ENCODE measurements at regions not wholly inside any gene's neighbourhood (a gene's known extent, or its start where the extent isn't known, plus 50 kb on each side); places are given as distances from the start of the nearest gene placed in this dataset.

- Mint-ChIP-seq H3K27me3 (ENCODE audit: low read depth, unreplicated experiment) (no peaks in the 10 kb centered on the region), H3K9me3 (ENCODE audit: unreplicated experiment) (no peaks in the 10 kb centered on the region), H3K27ac (ENCODE audit: unreplicated experiment) (peak overlapping the region; percentile 84), H3K4me1 (ENCODE audit: low read depth, unreplicated experiment) (peaks cover 16% of the 10 kb centered on the region), H3K36me3 (ENCODE audit: low read depth, unreplicated experiment) (no peaks in the 10 kb centered on the region), H3K4me3 (ENCODE audit: unreplicated experiment) (no peak overlapping the region)
- H4K20me1 ChIP-seq (ENCODE audit: insufficient read depth, low read length): no peaks in the 10 kb centered on the region
- H3K4me1 ChIP-seq (ENCODE audit: insufficient read depth, low read length): peaks cover 7% of the 10 kb centered on the region
- no peaks in the 10 kb centered on the region for H3K27me3 ChIP-seq (ENCODE audit: insufficient read depth, low read length)
- no peaks in the 10 kb centered on the region for H3K79me2 ChIP-seq (ENCODE audit: insufficient read depth, low read length)
- no peak overlapping the region for H2AFZ ChIP-seq (ENCODE audit: low read depth, low read length)
- no peaks in the 10 kb centered on the region for H3K36me3 ChIP-seq (ENCODE audit: insufficient read depth, low read length)
- no peak overlapping the region for H3K4me3 ChIP-seq (ENCODE audit: insufficient read depth, low read depth, low read length)
- no peak overlapping the region for H3K4me2 ChIP-seq (ENCODE audit: low read length)
- H3K9ac ChIP-seq (ENCODE audit: low read length): no peak overlapping the region
- FAIRE-seq: no peak
- TF ChIP-seq, protein P1, sequence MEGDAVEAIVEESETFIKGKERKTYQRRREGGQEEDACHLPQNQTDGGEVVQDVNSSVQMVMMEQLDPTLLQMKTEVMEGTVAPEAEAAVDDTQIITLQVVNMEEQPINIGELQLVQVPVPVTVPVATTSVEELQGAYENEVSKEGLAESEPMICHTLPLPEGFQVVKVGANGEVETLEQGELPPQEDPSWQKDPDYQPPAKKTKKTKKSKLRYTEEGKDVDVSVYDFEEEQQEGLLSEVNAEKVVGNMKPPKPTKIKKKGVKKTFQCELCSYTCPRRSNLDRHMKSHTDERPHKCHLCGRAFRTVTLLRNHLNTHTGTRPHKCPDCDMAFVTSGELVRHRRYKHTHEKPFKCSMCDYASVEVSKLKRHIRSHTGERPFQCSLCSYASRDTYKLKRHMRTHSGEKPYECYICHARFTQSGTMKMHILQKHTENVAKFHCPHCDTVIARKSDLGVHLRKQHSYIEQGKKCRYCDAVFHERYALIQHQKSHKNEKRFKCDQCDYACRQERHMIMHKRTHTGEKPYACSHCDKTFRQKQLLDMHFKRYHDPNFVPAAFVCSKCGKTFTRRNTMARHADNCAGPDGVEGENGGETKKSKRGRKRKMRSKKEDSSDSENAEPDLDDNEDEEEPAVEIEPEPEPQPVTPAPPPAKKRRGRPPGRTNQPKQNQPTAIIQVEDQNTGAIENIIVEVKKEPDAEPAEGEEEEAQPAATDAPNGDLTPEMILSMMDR (IDR thresholded peaks at IDR 0.05; ENCODE audit: insufficient read depth, low read depth, low read length): no peak
- TF ChIP-seq EZH2 (IDR thresholded peaks at IDR 0.05; ENCODE audit: insufficient read depth, low read length): no peak
- no peak overlapping the region for H3K27ac ChIP-seq (ENCODE audit: low read depth, low read length)
- no peaks in the 10 kb centered on the region for H3K9me3 ChIP-seq (ENCODE audit: insufficient read depth, low read depth, low read length)
- DNase-seq (ENCODE audit: low read depth): no peak
Observed at GRCh38 chr6:139468178-139468819, 93.9 kb upstream of the CITED2 start.

DNA sequence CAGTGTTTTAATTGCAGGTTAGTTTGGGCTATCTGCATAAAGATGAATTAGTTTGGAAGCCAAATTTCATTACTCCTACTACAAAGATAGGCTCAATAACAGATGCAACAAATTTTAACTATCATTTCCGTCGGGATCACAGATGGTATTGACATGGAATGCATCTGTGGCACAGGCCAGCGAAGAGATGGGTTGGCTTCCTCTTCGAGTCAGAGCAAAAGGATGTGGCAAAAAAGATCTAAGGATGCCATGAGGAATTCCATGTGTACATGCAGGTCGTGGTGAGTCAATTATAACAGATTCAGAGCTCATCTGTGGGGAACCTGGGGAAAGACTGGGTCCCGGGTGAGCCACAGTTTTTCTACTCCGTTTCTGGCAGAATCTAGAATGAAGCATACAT is 83.0 kb upstream of the CITED2 start:
- Histone ChIP-seq H3K36me3 (ENCODE audit: insufficient read depth, low read length) (no peaks in the 10 kb centered on the region), H3K27me3 (ENCODE audit: insufficient read depth, low read length) (no peaks in the 10 kb centered on the region), H3K4me2 (ENCODE audit: low read length) (no peak overlapping the region)

DNA sequence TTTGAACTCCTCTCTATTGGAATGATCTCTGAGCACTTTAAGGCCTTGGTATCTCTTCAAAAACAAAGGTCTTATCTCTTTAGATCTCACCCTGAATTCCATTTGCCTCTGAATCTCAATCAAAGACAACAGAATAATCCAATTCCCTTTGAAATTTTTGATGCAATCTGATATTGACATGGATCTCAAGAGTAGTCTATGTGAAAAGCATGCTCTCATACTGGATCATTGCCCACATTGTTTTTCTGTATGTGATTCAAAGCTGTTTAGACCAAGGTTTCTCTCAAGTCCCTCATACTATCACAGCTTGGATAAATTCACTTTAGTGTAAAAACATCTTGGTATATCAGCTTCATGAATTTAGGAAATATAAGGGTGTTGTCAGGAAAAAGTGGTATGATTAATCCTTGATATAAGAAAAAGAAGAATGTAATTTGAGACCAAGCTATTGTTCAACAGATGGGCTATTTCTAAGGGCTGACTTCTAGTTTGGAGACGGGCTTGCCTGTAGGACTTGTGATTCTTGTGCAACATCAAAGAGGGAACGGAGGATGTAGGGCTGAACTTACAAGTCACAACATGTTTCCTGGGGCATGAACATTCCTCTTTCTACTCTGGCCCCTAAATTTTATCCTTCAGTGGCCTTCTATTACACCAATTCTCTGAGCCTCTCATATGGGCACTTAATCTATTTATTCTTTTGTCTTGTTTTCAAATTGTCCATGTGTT is 77.9 kb upstream of the CITED2 start:
- no peaks in the 10 kb centered on the region for H3K27me3 ChIP-seq (ENCODE audit: insufficient read depth, low read length)
- H3K79me2 ChIP-seq (ENCODE audit: insufficient read depth, low read length): no peaks in the 10 kb centered on the region
- Mint-ChIP-seq H3K36me3 (ENCODE audit: low read depth, unreplicated experiment) (no peaks in the 10 kb centered on the region), H3K9me3 (ENCODE audit: unreplicated experiment) (peaks cover 2% of the 10 kb centered on the region), H3K4me1 (ENCODE audit: low read depth, unreplicated experiment) (peaks cover 28% of the 10 kb centered on the region), H3K4me3 (ENCODE audit: unreplicated experiment) (no peak overlapping the region), H3K27ac (ENCODE audit: unreplicated experiment) (no peak overlapping the region), H3K27me3 (ENCODE audit: low read depth, unreplicated experiment) (no peaks in the 10 kb centered on the region)
- DNase-seq (ENCODE audit: low read depth) (peak; percentile 68), FAIRE-seq (peak; percentile 70)
- no peaks in the 10 kb centered on the region for H4K20me1 ChIP-seq (ENCODE audit: insufficient read depth, low read length)
- H3K9me3 ChIP-seq (ENCODE audit: insufficient read depth, low read depth, low read length): no peaks in the 10 kb centered on the region
- H3K9ac ChIP-seq (ENCODE audit: low read length): no peak overlapping the region
- peaks cover 3% of the 10 kb centered on the region for H3K4me1 ChIP-seq (ENCODE audit: insufficient read depth, low read length)
- H3K27ac ChIP-seq (ENCODE audit: low read depth, low read length): no peak overlapping the region
- no peaks in the 10 kb centered on the region for H3K36me3 ChIP-seq (ENCODE audit: insufficient read depth, low read length)
- TF ChIP-seq, protein P1 (IDR thresholded peaks at IDR 0.05; ENCODE audit: insufficient read depth, low read depth, low read length): no peak
- TF ChIP-seq EZH2 (IDR thresholded peaks at IDR 0.05; ENCODE audit: insufficient read depth, low read length): no peak
- H2AFZ ChIP-seq (ENCODE audit: low read depth, low read length): peak overlapping the region; percentile 57
- no peak overlapping the region for H3K4me3 ChIP-seq (ENCODE audit: insufficient read depth, low read depth, low read length)
- no peak overlapping the region for H3K4me2 ChIP-seq (ENCODE audit: low read length)

More for the DNA sequence above, 83.0 kb upstream of the CITED2 start:
- peak overlapping the region; percentile 29 for H2AFZ ChIP-seq (ENCODE audit: low read depth, low read length)
- H3K4me1 Mint-ChIP-seq (ENCODE audit: low read depth, unreplicated experiment): peaks cover 6% of the 10 kb centered on the region
- no peak overlapping the region for H3K4me3 Mint-ChIP-seq (ENCODE audit: unreplicated experiment)
- H3K9me3 Mint-ChIP-seq (ENCODE audit: unreplicated experiment): no peaks in the 10 kb centered on the region
- no peaks in the 10 kb centered on the region for H3K36me3 Mint-ChIP-seq (ENCODE audit: low read depth, unreplicated experiment)
- H3K79me2 ChIP-seq (ENCODE audit: insufficient read depth, low read length): no peaks in the 10 kb centered on the region
- no peaks in the 10 kb centered on the region for H4K20me1 ChIP-seq (ENCODE audit: insufficient read depth, low read length)
- H3K9me3 ChIP-seq (ENCODE audit: insufficient read depth, low read depth, low read length): no peaks in the 10 kb centered on the region
- peak overlapping the region; percentile 68 for H3K27ac Mint-ChIP-seq (ENCODE audit: unreplicated experiment)
- H3K4me1 ChIP-seq (ENCODE audit: insufficient read depth, low read length): no peaks in the 10 kb centered on the region
- FAIRE-seq (no peak), DNase-seq (ENCODE audit: low read depth) (no peak)
- no peak for TF ChIP-seq EZH2 (IDR thresholded peaks at IDR 0.05; ENCODE audit: insufficient read depth, low read length)
- H3K27ac ChIP-seq (ENCODE audit: low read depth, low read length): no peak overlapping the region
- no peak overlapping the region for H3K9ac ChIP-seq (ENCODE audit: low read length)
- H3K27me3 Mint-ChIP-seq (ENCODE audit: low read depth, unreplicated experiment): no peaks in the 10 kb centered on the region
- H3K4me3 ChIP-seq (ENCODE audit: insufficient read depth, low read depth, low read length): no peak overlapping the region
